ENCODE measurements at regions not wholly inside any gene's neighbourhood (a gene's known extent, or its start where the extent isn't known, plus 50 kb on each side); places are given as distances from the start of the nearest gene placed in this dataset.

- no peak for TF ChIP-seq CTCF (IDR thresholded peaks at IDR 0.05)
- no peak for TF ChIP-seq EZH2 (IDR thresholded peaks at IDR 0.05; ENCODE audit: borderline replicate concordance, insufficient read depth, low read depth, low read length, poor library complexity, severe bottlenecking)
These were observed 94.1 kb upstream of the GLIS3 start for GRCh38 chr9:4393806-4394523.

All from B cell (primary cell).